ENCODE measurements at regions not wholly inside any gene's neighbourhood (a gene's known extent, or its start where the extent isn't known, plus 50 kb on each side); places are given as distances from the start of the nearest gene placed in this dataset.

DNA sequence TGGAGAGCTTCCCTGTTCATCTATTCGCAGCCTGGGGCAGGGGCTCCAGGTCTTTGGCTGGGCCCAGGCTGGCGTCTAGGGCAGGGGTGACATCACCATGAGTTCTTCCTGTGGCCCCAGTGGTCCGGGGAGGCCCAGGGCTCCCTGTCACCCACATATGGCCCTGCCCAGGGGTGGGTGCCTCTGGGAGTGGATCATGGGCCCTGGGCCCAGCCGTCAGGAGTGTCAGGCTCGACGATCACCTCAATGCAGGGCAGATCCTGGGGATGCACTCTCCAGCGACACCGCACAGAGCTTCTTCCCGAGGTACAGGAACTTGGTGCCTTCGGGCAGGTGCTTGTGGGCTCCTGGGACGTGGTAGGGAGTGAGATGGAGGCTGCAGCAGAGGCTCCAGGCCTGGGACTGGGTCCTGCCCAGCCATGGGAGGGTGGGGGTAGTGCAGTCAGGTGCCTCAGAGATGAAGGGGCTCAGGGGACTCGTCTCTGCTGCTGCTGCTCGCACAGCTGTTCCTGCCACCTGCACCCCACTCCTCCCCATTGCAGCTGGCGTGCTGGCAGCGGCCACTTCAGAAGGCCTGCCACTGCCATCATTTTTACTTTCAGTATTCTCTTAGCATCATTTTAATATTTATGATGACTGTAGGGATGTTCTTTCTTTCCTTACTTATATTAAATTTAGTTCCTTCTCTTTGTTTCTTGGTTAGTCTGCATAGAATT is 196.0 kb upstream of the VRK2 start:
- TF ChIP-seq POLR2A (IDR thresholded peaks at IDR 0.05; ENCODE audit: low read length) (no peak), GATA1 (IDR thresholded peaks at IDR 0.05; ENCODE audit: low read depth, low read length) (no peak)

DNA sequence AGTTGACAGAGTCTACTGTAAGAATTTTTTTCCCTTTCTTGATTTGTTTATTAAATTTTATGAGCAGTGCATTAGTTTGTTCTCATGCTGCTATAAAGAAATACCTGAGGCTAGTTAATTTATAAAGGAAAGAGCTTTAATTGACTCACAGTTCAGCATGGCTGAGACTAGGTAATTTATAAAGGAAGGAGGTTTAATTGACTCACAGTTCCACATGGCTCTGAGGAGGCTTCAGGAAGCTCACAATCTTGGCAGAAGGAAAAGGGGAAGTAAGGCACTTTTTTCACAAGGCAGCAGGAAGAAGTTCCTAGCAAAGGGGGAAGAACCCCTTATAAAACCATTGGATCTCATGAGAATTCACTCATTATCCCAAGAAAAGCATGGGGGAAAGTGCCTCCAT is 191.4 kb upstream of the VRK2 start:
- TF ChIP-seq GATA1 (IDR thresholded peaks at IDR 0.05; ENCODE audit: low read depth, low read length), result no peak
- no peak for TF ChIP-seq POLR2A (IDR thresholded peaks at IDR 0.05; ENCODE audit: low read length)
- no peak for DNase-seq

More for the DNA sequence above, 196.0 kb upstream of the VRK2 start:
- no peak for DNase-seq

DNA sequence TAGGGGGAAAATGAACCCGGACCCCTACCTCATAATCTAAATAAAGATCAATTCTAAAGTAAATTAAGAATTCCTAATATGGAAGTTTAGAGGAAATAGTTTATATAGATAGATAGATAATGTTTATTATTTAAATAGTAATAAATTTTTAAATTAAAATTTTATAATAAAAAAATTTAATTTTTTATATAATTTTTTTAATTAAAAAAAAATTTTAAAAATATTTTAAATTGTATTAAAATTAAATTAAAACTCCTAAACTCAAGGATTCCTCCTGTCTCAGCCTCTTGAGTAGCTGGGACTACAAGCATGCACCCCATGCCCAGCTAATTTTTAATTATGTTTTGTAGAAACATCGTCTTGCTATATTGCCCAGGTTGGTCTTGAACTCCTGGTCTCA is 186.9 kb upstream of the VRK2 start:
- no peak for DNase-seq
- TF ChIP-seq POLR2A (IDR thresholded peaks at IDR 0.05; ENCODE audit: low read length) (no peak), GATA1 (IDR thresholded peaks at IDR 0.05; ENCODE audit: low read depth, low read length) (no peak)

DNA sequence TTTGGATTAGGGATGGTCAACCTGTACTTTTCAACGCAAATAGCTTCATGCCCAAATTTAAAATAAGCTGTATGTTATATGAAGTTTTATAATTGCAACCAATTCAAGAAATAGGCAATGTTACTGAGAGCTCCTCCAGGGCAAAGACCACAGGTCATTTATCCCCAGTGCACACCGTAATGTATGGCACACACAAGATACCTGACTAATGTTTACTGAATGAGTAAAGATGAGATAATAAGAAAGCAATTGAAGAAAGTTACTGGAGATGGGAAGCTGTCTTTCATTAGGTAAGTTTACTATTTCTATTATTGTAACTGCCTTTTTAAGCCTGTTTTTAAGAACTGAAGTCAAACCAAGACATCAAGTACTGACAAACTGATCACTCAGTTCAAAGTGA is 184.5 kb upstream of the VRK2 start:
- TF ChIP-seq POLR2A (IDR thresholded peaks at IDR 0.05; ENCODE audit: low read length) (no peak), GATA1 (IDR thresholded peaks at IDR 0.05; ENCODE audit: low read depth, low read length) (no peak)
- no peak for DNase-seq

DNA sequence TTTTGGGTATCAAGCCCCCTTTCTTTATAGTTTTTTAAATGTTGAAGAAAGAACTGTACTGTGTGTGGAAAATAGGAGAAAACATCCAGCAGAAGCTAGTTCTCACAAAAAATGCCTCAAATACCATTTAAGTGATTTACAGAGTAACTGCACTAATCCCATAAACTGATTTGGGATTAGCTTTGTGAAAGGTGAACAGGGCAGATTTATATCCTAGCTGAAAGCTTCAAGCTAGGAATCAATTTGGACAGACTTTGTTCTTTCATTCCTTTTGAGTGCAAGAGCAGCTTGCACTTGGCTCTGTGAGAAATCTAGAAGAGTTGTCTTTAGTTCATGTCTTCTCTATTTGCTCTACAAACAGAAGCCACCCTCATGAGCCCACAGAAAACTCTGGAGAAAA is 183.9 kb upstream of the VRK2 start:
- no peak for DNase-seq
- TF ChIP-seq POLR2A (IDR thresholded peaks at IDR 0.05; ENCODE audit: low read length), result no peak
- TF ChIP-seq GATA1 (IDR thresholded peaks at IDR 0.05; ENCODE audit: low read depth, low read length), result no peak

DNA sequence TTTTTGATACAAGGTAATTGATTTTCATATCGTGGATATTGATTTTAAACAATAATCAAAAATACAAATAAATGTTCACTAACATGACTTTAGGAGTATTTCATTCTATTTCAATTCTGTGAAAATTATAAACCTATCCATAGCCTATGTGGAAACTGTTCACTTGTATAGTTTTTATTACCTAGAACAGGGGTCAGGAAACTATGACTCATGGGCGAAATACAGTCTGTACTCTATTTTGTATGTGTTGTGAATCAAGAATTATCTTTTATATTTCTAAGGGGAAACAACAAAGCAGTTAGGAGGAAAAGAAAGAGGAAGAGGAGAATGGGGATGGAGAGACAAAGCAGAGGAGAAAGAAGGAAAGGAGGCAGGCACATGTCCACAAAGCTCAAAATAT is 181.7 kb upstream of the VRK2 start:
- DNase-seq, result no peak
- TF ChIP-seq GATA1 (IDR thresholded peaks at IDR 0.05; ENCODE audit: low read depth, low read length), result no peak
- TF ChIP-seq POLR2A (IDR thresholded peaks at IDR 0.05; ENCODE audit: low read length), result no peak

DNA sequence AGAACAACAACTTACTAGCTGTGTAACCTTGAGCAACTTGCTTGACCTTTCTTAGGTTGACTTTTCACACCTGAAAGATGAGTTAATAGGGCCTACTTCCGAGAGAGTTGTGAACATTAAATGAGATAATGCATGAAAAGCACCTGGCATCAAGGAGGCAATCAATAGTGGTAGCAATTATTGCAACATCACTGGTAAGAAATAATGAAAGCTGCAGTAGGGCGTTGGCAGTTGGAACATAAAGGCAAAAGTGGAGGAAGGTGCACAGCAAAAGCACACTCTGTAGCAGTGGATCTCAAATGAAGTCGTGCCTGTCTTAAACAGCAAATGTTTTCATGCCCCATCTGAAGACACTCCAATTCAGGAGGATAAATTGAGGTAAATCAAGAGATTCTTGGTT is 178.9 kb upstream of the VRK2 start:
- TF ChIP-seq POLR2A (IDR thresholded peaks at IDR 0.05; ENCODE audit: low read length) (no peak), GATA1 (IDR thresholded peaks at IDR 0.05; ENCODE audit: low read depth, low read length) (no peak)
- no peak for DNase-seq

DNA sequence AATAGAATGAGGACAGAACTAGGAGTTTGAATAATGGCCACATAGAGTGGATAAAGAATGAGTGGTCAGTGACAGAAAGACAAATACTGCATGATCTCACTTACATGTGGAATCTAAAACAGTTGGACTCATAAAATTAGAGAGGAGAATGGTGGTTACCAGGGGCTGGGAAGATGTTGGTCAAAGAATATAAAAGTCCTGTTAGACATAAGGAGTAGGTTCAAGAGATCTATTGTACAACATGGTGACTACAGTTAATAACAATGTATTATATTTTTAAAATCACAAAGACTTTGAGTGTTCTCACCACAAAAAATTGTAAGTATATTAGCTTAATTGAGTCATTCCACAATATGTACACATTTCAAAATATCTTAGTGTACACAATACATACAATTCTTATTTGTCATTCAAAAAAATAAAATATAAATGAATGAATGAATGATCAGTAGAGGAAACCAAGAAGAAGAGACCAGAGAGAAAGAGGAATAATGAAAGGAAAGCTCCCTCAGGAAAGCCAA is 177.9 kb upstream of the VRK2 start:
- no peak for TF ChIP-seq GATA1 (IDR thresholded peaks at IDR 0.05; ENCODE audit: low read depth, low read length)
- no peak for TF ChIP-seq POLR2A (IDR thresholded peaks at IDR 0.05; ENCODE audit: low read length)
- DNase-seq, result no peak

DNA sequence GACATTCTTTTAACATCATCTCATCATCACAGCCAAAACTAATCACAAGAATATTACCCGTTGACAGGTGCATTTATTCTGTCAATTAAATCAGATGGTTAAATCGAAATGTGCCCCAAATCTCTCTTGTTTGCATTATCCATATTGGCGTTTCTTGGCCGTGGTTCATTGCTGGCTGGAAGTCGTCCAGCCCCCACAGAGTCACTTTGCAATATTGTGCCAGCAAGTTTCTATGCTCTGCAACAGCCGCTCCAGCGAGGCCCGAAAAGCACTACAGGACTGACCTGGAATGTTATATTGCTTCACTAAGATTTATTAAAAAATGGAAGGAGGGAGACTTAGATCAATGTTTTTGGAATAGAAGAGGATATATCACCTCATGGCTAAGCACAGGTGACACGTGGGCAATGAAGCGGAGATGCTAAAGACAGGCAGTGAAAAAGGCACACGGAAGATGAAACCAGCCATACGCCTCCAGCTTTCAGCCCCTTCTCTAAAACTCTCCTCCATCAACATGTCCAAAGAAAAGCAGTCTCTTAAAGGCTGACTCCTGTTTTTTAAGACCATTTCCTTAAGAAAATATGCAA is 176.8 kb upstream of the VRK2 start:
- TF ChIP-seq POLR2A (IDR thresholded peaks at IDR 0.05; ENCODE audit: low read length), result no peak
- TF ChIP-seq GATA1 (IDR thresholded peaks at IDR 0.05; ENCODE audit: low read depth, low read length), result no peak
- no peak for DNase-seq

DNA sequence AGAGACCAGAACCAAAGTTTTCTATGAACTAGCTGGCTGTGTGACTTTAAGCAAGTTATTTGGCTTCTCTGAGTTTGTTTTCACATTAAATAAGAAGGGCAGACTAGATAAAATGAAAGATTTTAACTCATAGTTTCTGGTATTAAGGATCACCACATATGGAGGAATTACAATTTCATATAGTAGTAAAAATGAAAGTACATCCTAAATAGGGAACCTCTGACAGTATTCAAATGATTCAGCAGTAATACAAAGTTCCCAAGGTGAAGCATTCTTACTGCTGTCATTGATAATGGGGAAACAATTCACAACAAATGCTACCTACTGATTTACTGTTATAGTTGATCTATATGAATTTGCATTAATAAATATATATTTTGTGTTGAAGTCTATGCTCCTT is 170.3 kb upstream of the VRK2 start:
- TF ChIP-seq GATA1 (IDR thresholded peaks at IDR 0.05; ENCODE audit: low read depth, low read length) (no peak), POLR2A (IDR thresholded peaks at IDR 0.05; ENCODE audit: low read length) (no peak)
- no peak for DNase-seq

DNA sequence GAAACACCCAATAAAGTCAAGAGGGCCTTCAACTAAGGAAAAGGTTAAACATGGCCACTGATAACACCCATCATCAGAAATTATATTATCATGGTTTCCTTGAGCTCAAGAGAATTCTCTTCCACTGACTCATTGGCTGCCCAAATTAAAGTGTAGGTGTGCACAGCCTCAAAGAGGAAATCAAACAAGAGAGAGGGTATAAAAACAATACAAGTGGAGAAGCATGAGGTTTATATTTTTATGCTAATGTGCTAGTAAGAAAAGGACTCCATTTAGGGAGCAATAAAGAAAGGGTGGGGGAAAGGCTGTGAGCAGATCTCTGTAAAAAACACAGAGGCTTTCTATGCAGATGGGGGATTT is 168.8 kb upstream of the VRK2 start:
- TF ChIP-seq GATA1 (IDR thresholded peaks at IDR 0.05; ENCODE audit: low read depth, low read length), result no peak
- no peak for TF ChIP-seq POLR2A (IDR thresholded peaks at IDR 0.05; ENCODE audit: low read length)
- no peak for DNase-seq

DNA sequence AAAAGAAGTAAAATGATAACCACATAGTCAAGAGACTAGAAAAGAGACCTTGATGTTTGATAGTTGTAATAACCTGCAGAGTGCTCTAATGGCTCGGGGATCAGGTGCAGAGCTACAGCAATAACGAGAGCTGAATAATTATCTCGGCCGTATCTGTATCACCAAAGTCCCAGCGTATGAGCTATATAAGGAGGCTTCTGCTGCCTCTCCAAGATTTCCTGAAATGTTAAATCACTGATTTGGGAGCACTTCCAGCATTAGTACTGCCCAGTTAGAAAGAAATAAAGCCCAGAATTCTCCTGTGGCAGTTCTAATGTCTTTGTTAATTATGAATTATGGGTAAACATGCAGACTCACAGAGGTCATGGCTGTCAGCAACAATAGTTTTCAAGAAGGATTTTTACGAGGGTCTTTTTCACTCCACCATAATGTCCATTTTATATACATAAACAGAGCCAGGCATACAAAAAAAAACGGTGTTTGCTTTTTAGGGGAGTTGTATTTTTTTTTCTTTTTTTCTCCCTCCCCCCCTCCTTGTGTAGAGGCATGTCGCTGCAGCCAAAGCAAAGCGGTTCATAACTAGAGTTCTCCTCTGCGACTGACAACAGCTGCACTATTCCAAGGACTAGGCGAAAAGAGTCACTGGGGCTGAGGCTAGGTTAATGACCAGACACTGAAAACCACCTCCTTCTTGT is 168.3 kb upstream of the VRK2 start:
- no peak for DNase-seq
- TF ChIP-seq POLR2A (IDR thresholded peaks at IDR 0.05; ENCODE audit: low read length), result no peak
- no peak for TF ChIP-seq GATA1 (IDR thresholded peaks at IDR 0.05; ENCODE audit: low read depth, low read length)

DNA sequence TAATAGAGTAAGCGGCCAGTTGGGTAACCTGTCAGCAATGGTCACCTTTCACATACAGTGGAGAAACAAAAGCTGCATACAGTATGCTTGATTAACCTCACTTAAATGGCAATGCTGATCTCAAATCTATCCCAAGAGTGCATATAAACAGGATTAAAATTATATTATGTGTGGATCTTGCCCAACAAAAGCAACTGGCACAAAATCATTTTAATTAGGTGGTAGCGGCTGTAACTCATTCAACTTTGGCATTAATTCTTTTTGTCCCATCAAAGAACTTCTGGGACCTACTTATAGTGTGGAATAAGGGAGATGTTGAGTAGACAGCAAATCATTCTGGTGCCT is 167.8 kb upstream of the VRK2 start:
- no peak for TF ChIP-seq POLR2A (IDR thresholded peaks at IDR 0.05; ENCODE audit: low read length)
- TF ChIP-seq GATA1 (IDR thresholded peaks at IDR 0.05; ENCODE audit: low read depth, low read length), result no peak
- no peak for DNase-seq

DNA sequence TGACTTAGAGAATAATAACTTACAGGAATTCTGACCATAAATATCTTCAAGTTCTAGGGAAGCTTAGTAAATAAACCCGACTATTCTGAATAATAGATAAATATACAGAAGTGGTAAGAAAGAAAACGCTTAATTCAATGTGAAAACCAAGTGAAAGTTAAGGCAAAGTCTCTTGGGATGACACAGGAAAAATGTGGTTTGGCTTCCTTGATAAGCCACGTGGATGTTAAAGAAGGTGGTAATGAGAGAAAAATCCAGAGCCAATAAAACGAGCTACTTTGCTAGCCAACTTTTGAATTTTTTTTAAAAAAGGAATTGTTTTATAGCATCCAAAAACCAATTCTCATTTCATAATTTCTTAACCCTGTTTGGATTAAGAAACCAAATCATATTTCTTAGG is 166.2 kb upstream of the VRK2 start:
- no peak for DNase-seq

DNA sequence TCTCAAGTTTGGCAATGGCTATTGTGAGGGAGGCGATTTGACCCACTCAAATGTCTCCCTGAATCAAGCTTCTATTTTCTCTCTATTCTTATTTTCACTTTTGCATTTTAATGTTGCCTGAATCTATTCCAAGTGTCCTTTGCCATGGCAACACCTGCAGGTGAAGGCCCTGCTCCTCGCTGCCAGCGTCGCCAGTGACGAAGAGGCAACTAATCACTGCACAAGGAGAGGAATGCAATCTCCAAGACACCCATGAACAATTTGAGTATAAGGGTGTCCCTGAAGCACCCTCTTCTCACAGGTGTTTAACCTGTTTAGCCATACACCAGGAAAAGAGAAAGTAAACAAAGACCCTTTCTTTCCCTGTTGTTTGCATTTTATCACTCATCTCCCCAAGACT is 165.6 kb upstream of the VRK2 start:
- no peak for TF ChIP-seq POLR2A (IDR thresholded peaks at IDR 0.05; ENCODE audit: low read length)
- TF ChIP-seq GATA1 (IDR thresholded peaks at IDR 0.05; ENCODE audit: low read depth, low read length), result no peak
- DNase-seq, result no peak

More for the DNA sequence above, 166.2 kb upstream of the VRK2 start:
- TF ChIP-seq POLR2A (IDR thresholded peaks at IDR 0.05; ENCODE audit: low read length) (no peak), GATA1 (IDR thresholded peaks at IDR 0.05; ENCODE audit: low read depth, low read length) (no peak)

All from erythroblast (primary cell).